ENCODE measurements at regions not wholly inside any gene's neighbourhood (a gene's known extent, or its start where the extent isn't known, plus 50 kb on each side); places are given as distances from the start of the nearest gene placed in this dataset.
A peak's percentile ranks its signal among the peaks of the same experiment; 100 is the strongest.

GRCh38 chr2:150630587-150631235 lies 143.2 kb upstream of the RND3 start:
- peak in 1 of 8 donors; percentile 45 for ATAC-seq
- Histone ChIP-seq H3K4me3 (no peak overlapping the region), H3K27ac (no peak overlapping the region), H3K27me3 (no peaks in the 10 kb centered on the region), H3K9me3 (no peaks in the 10 kb centered on the region), H3K4me1 (no peaks in the 10 kb centered on the region), H3K36me3 (no peaks in the 10 kb centered on the region)
- WGBS, 2 donors: 75 to 79% methylated on average over 3 of the region's 3 CpGs
- no peak for DNase-seq
- intact Hi-C loops (cut with DNase I): no loop called here
- no peak for TF ChIP-seq CTCF (IDR thresholded peaks at IDR 0.05)

GRCh38 chr2:150627526-150627925 lies 140.1 kb upstream of the RND3 start:
- TF ChIP-seq CTCF (IDR thresholded peaks at IDR 0.05): no peak
- Histone ChIP-seq H3K27me3 (no peaks in the 10 kb centered on the region), H3K36me3 (no peaks in the 10 kb centered on the region)

GRCh38 chr2:150626934-150627411 lies 139.5 kb upstream of the RND3 start:
- WGBS, 2 donors: 63 to 76% methylated on average over 1 of the region's 1 CpG
- Histone ChIP-seq H3K36me3 (no peaks in the 10 kb centered on the region), H3K9me3 (no peaks in the 10 kb centered on the region), H3K27me3 (no peaks in the 10 kb centered on the region), H3K4me1 (peaks cover 0 to 14% (median 2%) of the 10 kb centered on the region in 9 donors), H3K27ac (no peak overlapping the region), H3K4me3 (no peak overlapping the region)
- ATAC-seq (no peak), DNase-seq (no peak)
- TF ChIP-seq CTCF (IDR thresholded peaks at IDR 0.05): no peak
- intact Hi-C loops (cut with DNase I): no loop called here

More at GRCh38 chr2:150627526-150627925, 140.1 kb upstream of the RND3 start:
- H3K27ac ChIP-seq: no peak overlapping the region
- H3K4me3 ChIP-seq: no peak overlapping the region
- H3K4me1 ChIP-seq: peaks cover 0 to 8% (median 0%) of the 10 kb centered on the region in 9 donors
- DNase-seq (no peak), ATAC-seq (no peak)
- H3K9me3 ChIP-seq: no peaks in the 10 kb centered on the region
- intact Hi-C loops (cut with DNase I): no loop called here

GRCh38 chr2:150625741-150626140 lies 138.3 kb upstream of the RND3 start:
- no peak for ATAC-seq
- H3K4me1 ChIP-seq: peaks cover 0 to 26% (median 13%) of the 10 kb centered on the region in 9 donors
- intact Hi-C loops (cut with DNase I): no loop called here
- WGBS, 2 donors: 96 to 98% methylated on average over 2 of the region's 2 CpGs
- no peak for TF ChIP-seq CTCF (IDR thresholded peaks at IDR 0.05)
- H3K27ac ChIP-seq: no peak overlapping the region
- no peaks in the 10 kb centered on the region for H3K27me3 ChIP-seq
- no peak for DNase-seq
- no peaks in the 10 kb centered on the region for H3K36me3 ChIP-seq
- H3K9me3 ChIP-seq: no peaks in the 10 kb centered on the region
- no peak overlapping the region for H3K4me3 ChIP-seq

Measured in heart right ventricle (tissue), 16 donors.